Loucy (cell line): ENCODE measurements at regions not wholly inside any gene's neighbourhood (a gene's known extent, or its start where the extent isn't known, plus 50 kb on each side); places are given as distances from the start of the nearest gene placed in this dataset.

Experiments used
- H2AFZ ChIP-seq: fragments of 200-600 bp; sonication (generic); 2 replicates; pipeline ENCODE4 v1.6.0; 2016; ENCODE audit warnings: antibody characterized with exemption, mild to moderate bottlenecking, low read length, moderate library complexity
- H3F3A ChIP-seq: fragments of 200-600 bp; 2 replicates; pipeline ENCODE4 v1.6.0; 2016; ENCODE audit warnings: antibody characterized with exemption, low read depth, mild to moderate bottlenecking
- H3K27me3 ChIP-seq: fragments of 200-600 bp; sonication (generic); 2 replicates; pipeline ENCODE4 v1.6.1; 2014; ENCODE audit warnings: low read length, mild to moderate bottlenecking; ENCODE audit not compliant: insufficient read depth, poor library complexity, severe bottlenecking
- H3K36me3 ChIP-seq: fragments of 200-600 bp; sonication (generic); 2 replicates; pipeline ENCODE4 v1.6.1; 2016; ENCODE audit warnings: low read length; ENCODE audit not compliant: insufficient read depth
- H3K4me1 ChIP-seq: fragments of 200-600 bp; sonication (generic); 2 replicates; pipeline ENCODE4 v1.5.1; 2014; ENCODE audit warnings: low read length, mild to moderate bottlenecking; ENCODE audit not compliant: insufficient read depth, poor library complexity, severe bottlenecking
- H3K4me2 ChIP-seq: fragments of 200-600 bp; sonication (generic); 2 replicates; pipeline ENCODE4 v1.6.0; 2014; ENCODE audit warnings: antibody characterized with exemption, low read length, low read depth, mild to moderate bottlenecking; ENCODE audit not compliant: poor library complexity, severe bottlenecking
- H3K4me3 ChIP-seq: fragments of 200-600 bp; sonication (generic); 2 replicates; pipeline ENCODE4 v1.5.1; 2014; ENCODE audit warnings: low read length, mild to moderate bottlenecking, mixed read lengths; ENCODE audit not compliant: poor library complexity, severe bottlenecking
- H3K79me2 ChIP-seq: fragments of 200-600 bp; sonication (generic); 2 replicates; pipeline ENCODE4 v1.6.1; 2014; ENCODE audit warnings: low read length; ENCODE audit not compliant: insufficient read depth
- H3K9ac ChIP-seq: fragments of 200-600 bp; sonication (generic); 2 replicates; pipeline ENCODE4 v1.6.0; 2014; ENCODE audit warnings: mild to moderate bottlenecking, low read depth, low read length, moderate library complexity; ENCODE audit not compliant: poor library complexity, severe bottlenecking
- H3K9me2 ChIP-seq: fragments of 200-600 bp; sonication (generic); replicated peaks from 2 replicates; pipeline ENCODE4 v1.6.1; 2016; ENCODE audit warnings: low read depth, low read length, mixed read lengths
- H3K9me3 ChIP-seq: fragments of 200-600 bp; sonication (generic); 2 replicates; pipeline ENCODE4 v1.6.1; 2014; ENCODE audit warnings: mild to moderate bottlenecking, antibody characterized with exemption, low read length, low read depth; ENCODE audit not compliant: insufficient read depth
- H4K20me1 ChIP-seq: fragments of 200-600 bp; sonication (generic); 2 replicates; pipeline ENCODE4 v1.6.0; 2014; ENCODE audit warnings: antibody characterized with exemption, low read length, mild to moderate bottlenecking; ENCODE audit not compliant: insufficient read depth, poor library complexity, severe bottlenecking
- EZH2phosphoT487 ChIP-seq: fragments of 200-600 bp; IDR thresholded peaks from 2 replicates; pipeline ENCODE4 v1.6.1; 2018; ENCODE audit warnings: antibody characterized with exemption, mild to moderate bottlenecking, moderate library complexity, borderline replicate concordance
- TF ChIP-seq, protein P1 (sequence below): fragments of 200-600 bp; sonication (generic); conservative IDR thresholded peaks from 2 replicates; pipeline ENCODE4 v1.5.1; 2014; ENCODE audit warnings: mild to moderate bottlenecking, antibody characterized with exemption, low read length

DNA sequence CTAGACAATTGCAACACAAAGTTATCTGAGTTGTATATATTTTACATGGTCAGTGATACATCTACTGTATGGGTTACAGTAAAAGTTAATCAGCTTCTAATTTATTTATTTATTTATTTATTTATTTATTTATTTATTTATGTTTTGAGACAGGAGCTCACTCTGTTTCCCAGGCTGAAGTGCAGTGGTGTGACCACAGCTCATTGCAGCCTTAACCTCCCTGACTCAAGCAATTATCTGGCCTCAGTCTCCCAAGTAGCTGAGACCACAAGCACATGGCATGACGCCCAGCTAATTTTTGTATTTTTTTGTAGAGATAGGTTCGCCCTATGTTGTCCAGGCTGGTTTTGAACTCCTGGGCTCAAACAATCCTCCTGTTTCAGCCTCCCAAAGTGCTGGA, 241.6 kb downstream of the PTPRC start:
- Histone ChIP-seq H3F3A (peaks cover 16% of the 10 kb centered on the region; the same call in 1 of the 2 replicates), H3K27me3 (no peaks in the 10 kb centered on the region), H3K9ac (no peak overlapping the region), H3K79me2 (peaks cover 99% of the 10 kb centered on the region), H3K9me2 (no peaks in the 10 kb centered on the region), H3K4me2 (no peak overlapping the region), H3K9me3 (no peaks in the 10 kb centered on the region), H2AFZ (no peak overlapping the region), H3K4me3 (no peak overlapping the region), H3K36me3 (peaks cover 91% of the 10 kb centered on the region), H4K20me1 (peaks cover 99% of the 10 kb centered on the region), H3K4me1 (peaks cover 37% of the 10 kb centered on the region)
- TF ChIP-seq, protein P1, sequence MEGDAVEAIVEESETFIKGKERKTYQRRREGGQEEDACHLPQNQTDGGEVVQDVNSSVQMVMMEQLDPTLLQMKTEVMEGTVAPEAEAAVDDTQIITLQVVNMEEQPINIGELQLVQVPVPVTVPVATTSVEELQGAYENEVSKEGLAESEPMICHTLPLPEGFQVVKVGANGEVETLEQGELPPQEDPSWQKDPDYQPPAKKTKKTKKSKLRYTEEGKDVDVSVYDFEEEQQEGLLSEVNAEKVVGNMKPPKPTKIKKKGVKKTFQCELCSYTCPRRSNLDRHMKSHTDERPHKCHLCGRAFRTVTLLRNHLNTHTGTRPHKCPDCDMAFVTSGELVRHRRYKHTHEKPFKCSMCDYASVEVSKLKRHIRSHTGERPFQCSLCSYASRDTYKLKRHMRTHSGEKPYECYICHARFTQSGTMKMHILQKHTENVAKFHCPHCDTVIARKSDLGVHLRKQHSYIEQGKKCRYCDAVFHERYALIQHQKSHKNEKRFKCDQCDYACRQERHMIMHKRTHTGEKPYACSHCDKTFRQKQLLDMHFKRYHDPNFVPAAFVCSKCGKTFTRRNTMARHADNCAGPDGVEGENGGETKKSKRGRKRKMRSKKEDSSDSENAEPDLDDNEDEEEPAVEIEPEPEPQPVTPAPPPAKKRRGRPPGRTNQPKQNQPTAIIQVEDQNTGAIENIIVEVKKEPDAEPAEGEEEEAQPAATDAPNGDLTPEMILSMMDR = no peak
- TF ChIP-seq EZH2phosphoT487 = no peak

DNA sequence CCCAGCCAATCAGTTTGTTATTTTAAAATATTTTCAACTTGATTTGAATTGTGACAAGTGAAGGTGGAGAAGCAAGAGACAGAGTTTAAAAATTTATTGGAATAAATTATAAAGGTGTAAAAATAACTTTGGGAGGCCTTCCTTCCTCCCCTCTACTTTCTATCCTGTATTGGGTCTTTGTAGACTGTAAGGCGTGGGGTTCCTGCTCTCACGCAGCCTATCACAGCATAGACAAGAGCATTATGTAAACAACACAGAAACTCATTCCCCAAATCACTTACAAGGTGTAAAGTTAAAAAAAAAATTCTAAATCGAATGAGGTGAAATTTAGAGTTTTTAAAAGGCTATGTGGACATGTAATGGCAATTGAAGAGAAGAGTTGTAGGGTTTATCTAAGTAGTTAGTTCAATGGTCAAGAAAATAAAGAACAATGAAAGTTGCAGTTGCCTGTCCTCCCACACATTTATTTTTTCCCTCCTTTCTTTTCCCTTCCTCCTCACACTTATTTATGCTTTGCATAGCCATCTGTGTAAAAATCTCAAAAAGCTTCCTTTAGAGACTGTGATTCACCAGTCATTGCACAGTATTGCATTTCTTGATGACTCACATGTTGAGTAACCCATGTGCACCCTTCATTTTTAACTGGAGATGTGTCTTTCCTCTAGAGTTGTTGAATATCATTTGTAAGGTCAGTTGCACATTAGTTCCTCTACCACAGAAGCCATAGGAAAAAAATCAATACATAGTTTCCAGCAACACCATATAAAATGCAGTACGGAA, 242.2 kb downstream of the PTPRC start:
- TF ChIP-seq, protein P1 = no peak
- no peak for TF ChIP-seq EZH2phosphoT487
- Histone ChIP-seq H3K4me1 (peaks cover 37% of the 10 kb centered on the region), H3K79me2 (peaks cover 99% of the 10 kb centered on the region), H3K9ac (no peak overlapping the region), H3K4me2 (no peak overlapping the region), H3F3A (peaks cover 16% of the 10 kb centered on the region; the same call in 1 of the 2 replicates), H3K9me2 (no peaks in the 10 kb centered on the region), H2AFZ (no peak overlapping the region), H4K20me1 (peaks cover 99% of the 10 kb centered on the region), H3K27me3 (no peaks in the 10 kb centered on the region), H3K36me3 (peaks cover 87% of the 10 kb centered on the region), H3K4me3 (no peak overlapping the region), H3K9me3 (no peaks in the 10 kb centered on the region)

DNA sequence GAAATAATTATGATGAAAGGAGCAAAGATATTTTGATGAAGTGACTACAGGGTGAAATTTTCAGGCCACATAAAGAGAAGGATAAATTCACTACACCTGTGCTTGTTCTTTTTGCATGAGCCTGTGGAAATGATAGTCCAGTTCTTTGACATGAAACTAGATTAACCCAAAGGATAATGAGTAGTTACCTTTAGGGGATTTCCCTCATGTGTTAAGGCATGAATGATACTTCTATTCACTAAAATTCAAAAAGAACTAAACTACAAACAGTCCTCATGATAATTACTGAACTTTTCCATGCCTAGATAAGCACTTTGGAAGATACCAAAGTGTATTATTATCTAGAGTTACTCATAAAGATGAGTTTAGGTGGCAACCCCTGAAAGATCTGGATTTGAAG, 244.3 kb downstream of the PTPRC start:
- no peak overlapping the region for H2AFZ ChIP-seq
- peaks cover 85% of the 10 kb centered on the region for H3K36me3 ChIP-seq
- H3K9ac ChIP-seq = no peak overlapping the region
- peaks cover 37% of the 10 kb centered on the region for H3K4me1 ChIP-seq
- H3K9me3 ChIP-seq = no peaks in the 10 kb centered on the region
- H3K4me3 ChIP-seq = no peak overlapping the region
- peaks cover 99% of the 10 kb centered on the region for H4K20me1 ChIP-seq
- H3F3A ChIP-seq = peaks cover 13% of the 10 kb centered on the region; the same call in 1 of the 2 replicates
- peak overlapping the region; percentile 0 for H3K4me2 ChIP-seq
- H3K27me3 ChIP-seq = no peaks in the 10 kb centered on the region
- TF ChIP-seq, protein P1 = no peak
- TF ChIP-seq EZH2phosphoT487 = no peak
- peaks cover 99% of the 10 kb centered on the region for H3K79me2 ChIP-seq
- no peaks in the 10 kb centered on the region for H3K9me2 ChIP-seq
